ENCODE measurements at regions not wholly inside any gene's neighbourhood (a gene's known extent, or its start where the extent isn't known, plus 50 kb on each side); places are given as distances from the start of the nearest gene placed in this dataset.
"Not testable (repeated sequence)": the region's sequence is repeated elsewhere in the genome, so short reads cannot be mapped to it uniquely, and the experiment has no call there.

DNA sequence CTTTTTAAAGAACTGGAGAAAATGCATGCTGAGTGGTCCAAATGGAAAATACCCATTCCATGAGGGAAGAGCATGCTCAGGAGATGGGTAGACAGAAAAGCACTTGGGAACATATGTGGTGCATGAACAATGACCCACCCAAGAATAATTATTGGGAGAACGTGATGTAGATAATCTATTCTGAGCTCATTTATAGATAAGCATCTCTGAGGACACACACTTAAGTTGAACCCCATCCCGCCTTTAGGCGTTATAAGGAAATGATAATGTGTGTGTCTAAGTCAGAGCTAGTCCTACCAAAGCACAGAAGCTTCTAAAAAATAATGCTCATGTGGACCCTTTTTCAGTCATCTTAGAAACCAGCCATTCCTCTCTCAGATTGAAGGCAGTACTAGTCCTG lies 189.9 kb downstream of the KTN1 start:
- no peak for DNase-seq

DNA sequence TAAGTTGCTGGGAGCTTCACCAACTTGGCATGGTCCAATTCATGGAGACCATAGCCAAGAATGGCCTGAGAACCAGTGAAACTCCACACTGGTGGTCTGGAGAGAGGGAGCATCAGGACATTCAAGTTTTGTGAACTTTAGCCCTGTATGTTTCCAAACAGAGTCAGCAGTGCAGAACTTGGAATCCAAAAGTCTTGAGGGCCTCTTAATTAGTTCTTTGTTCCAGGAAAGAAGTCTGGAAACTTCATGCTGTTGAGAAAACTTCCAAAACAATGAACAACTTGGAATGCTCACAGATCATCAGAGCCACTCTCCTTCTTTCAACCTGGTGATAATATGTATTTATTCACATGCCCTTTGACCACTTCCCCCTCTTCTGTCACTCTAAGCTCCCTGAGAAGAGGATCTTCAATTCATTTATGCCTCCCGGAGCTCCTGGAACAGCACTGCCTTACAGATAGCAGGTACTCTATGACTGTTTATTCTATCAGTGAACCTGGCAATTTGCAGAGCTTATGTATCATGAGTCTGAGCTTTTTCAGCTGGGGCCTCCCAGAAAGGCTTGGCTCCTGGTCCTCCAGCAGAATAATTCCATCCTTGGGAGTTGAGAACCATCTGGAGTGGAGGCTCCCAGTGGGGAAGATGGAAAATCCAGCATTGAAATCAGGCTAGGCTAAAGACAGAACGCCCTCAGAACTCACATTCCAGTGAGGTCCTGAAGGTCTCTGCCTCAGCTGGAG lies 191.4 kb downstream of the KTN1 start:
- DNase-seq = no peak

DNA sequence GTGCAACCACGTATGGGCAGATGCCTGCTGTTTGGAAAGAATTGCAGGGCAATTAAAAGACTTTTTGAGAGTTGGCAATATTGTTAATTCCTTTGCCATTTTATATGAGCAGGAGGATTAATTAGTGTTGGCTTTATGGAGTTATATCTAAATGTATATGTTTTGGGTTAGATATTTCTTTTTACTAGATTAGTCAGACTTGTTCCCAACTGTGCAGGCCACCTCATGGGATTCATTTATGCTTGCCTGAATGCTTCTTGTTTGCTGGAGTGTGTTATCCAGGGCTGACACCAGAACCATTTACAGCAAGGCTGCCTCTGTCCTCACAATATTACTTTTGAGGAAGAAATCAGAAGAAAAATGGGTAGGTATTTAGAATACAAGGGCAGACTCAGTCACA lies 192.5 kb downstream of the KTN1 start:
- no peak for DNase-seq

DNA sequence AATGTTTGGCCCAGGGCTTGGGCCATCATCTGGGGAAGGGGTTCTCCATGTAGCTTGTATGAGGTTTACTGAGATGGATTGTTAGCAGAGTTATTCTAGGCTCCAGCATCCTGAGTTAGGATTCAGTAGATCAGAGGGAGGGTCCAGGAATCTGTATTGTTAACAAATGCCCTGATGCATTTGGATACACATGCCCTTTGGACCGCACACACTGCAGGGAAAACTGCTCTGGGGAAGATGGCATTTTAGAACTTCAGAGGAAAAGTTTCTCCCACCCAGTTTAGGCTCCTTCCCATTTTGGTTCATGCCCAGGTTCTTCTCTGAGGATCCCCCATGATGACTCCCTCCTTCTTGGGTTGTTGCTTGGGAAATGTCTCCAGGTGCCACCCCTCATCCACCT lies 193.3 kb downstream of the KTN1 start:
- DNase-seq = no peak

DNA sequence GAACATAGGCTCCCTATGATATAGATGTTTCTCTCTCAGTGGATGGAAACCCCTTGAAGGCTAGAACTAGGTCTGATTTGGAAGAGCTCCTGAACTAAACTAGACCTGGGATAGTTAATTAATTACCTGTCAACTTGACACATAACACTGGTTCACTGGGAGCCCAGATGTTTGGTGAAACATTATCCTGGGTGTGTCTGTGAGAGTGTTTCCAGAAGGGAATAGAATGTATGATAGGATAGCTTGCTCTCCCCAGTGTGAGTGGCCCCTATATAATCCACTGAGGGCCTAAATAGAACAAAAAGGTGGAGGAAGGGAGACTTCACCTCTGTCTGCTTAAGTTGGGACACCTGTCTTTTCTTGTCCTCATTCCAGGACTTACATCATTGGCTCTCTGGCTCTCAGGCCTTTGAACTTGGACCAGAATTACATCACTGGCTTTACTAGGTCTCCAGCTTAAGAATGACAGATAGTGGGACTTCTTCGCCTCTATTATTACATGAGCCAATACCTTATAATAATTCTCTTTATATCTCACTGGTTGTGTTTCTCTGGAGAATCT lies 194.1 kb downstream of the KTN1 start:
- DNase-seq = no peak

DNA sequence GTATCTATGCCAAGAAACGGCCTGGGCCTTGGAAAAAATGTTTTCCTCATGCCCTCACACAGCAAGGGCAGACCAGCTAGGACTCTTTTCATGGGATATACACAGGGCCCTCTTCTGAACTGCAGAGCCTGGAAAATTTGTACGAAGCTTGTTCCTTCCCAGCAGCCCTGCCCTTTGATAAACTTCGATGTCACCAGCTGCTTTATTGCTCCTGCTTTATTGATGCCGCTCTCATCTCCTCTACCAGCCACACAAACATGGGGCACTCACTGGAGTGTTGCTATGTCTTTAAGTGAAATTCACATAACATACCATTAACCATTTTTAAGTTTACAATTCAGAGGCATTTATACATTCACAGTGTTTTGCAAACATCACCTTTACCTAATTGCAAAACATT lies 197.9 kb downstream of the KTN1 start:
- DNase-seq = no peak

DNA sequence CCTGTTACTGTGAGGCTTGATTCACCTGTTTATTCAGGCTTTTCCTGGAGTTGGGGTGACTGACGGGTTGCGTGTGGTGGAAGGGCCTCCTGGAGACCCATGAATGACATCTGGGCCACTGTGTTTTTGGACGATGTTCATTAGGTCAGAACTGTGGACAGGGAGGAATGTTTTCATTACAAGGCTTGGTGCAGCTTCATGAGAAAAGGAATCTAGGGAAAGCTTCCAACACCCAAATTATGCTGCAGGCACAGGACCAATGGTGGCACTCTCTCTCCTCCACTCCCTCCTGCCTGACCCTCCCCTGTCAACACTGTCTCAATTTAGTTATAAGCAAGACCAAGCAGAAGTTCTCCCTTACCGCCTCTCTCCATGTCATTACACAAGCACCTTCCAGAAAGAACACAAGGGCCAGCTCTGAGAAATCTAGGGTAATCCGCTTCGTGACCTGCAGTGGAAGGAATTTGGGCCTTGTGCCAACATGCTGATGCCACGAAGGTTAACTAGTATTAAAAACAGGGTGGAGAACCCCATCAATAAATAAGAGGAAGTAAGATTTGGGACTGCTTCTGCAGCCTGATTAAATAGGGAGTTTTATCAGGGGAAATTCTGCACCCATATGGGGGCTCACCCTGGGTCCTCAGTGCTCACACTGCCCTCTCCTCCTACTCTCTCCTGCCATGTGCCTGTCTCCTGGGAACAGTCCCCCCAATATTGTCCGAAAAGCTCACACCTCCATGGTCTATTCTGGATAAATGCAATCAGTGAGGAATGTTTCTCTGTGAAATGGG lies 200.3 kb downstream of the KTN1 start:
- peak; percentile 27 for DNase-seq

DNA sequence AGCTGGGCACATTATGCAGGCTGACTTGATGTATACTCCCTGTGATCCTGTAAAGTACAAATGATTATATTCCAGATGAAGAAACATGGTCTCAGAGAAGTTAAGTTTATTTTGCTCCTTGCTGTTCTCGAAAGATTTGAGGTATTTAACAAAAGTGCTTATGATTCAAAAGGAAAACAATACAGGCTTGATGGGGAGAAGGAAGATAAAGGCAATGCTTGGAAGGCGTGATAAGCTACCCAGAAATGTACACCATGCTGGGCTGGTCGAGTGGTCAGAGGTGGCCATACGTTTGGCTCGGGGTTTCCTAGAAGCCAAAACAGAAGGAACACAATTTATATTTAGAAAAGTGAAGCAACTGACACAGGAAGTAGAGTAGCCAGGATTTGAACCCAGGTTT lies 201.0 kb downstream of the KTN1 start:
- no peak for DNase-seq

DNA sequence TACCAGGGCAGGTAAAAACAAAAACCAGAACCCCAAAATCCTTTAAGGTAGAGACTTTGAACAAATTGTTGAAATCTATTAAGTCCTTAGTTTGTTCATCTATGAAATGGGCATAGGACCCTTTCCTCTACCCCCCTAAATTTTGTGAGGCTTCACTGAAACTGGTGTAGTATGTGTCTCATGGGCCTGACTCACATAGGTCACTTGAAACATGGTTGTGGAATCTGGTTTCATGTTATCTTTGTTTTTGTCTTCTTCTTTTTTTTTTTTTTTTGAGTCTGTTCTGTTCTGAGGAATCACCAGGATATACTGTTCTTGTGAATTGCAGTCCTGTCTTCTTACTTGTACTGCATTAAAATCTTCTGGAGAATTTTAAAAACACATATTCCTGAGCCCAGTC lies 202.2 kb downstream of the KTN1 start:
- DNase-seq = no peak

DNA sequence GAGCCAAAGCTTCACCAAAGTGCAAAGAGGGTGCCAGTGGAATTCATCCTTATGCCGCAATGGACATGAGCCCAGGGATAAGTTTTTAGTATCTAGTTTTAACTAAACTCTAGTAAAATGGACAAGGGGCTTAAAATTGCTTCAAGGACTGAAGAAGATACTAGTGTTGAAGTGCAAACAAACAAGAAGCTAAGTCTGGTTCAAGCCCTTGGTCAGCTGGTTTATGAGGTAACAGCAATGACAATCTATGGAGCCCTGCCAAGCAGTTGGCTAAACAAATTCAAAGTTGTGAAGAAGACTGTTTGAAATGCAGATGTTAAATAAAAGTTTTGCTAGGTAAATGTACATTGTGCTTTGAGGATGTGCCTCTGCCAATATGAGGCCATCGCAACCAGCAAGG lies 209.4 kb downstream of the KTN1 start:
- no peak for DNase-seq

DNA sequence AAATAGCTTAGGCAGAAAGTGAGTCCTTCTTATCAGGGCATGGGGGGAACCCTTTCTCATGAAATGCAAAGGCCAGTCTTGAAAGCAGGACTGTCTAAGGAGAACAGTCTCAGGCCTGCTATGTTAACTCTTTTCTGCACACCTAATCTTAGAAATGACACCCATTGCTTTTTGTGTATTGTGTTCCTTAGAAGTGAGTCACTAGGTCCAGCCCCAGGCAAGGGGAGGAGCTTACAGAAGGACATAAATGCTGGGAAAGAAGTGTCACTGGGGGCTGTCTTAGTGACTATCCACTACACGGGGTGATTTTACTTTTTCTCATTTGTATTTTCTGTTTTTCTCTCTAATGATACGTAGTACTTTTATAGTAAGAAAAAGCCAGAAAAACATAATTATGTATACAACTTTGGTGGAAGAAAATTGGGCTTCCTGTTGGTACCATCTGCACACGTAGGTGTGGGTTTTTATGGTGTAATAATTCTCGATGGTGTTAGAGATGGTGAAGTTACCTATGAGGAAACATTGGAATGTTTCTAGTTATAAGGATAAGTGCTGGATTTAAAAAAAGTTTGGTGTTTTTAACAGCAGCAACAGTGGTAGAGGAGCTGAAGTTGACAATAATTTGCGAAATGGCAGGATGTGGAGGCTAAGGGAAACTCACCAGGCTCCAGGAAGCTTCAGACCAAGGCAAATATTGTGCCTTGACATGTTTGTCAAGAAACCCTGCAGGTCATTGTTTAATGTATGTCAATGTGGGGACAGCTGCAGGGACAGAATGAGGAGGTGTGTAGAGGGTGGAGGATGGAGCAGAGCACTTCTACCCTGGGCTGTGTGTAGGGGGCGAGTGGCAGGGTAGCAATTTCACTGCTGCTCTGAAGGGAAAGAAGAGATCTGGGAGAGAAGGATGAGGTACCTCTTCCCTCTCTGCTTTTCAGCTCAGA lies 214.9 kb downstream of the KTN1 start:
- DNase-seq = no peak

DNA sequence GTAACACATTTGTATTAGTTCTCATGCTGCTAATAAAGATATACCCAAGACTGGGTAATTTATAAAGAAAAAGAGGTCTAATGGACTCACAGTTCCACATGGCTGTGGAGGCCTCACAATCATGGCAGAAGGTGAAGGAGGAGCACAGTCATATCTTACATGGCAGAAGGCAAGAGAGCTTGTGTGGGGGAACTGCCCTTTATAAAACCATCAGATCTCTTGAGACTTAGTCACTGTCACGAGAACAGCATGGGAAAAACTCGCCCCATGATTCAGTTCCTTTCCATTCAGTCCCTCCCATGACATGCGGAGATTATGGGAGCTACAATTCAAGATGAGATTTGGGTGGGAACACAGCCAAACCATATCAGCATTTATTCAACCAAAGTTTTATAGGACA lies 216.5 kb downstream of the KTN1 start:
- not testable (repeated sequence) for DNase-seq

DNA sequence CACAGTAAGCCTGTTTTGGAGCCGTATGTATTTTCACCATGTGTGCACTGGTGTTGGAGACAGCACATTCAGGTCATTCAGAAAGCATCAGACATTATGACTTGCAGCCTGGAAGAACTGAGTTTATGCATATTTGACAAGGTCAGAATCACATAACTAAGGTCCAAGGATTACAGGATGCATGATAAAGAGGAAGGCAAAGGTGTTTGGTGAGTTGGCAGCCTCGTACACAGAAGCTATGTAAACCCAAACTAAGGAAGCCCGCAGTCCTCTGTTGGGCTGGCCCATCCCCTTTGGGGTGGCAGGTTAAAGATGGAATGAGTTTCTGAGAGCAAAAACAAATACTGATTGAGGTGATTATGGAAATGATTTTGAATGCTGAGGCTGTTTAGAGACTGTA lies 218.4 kb downstream of the KTN1 start:
- no peak for DNase-seq

DNA sequence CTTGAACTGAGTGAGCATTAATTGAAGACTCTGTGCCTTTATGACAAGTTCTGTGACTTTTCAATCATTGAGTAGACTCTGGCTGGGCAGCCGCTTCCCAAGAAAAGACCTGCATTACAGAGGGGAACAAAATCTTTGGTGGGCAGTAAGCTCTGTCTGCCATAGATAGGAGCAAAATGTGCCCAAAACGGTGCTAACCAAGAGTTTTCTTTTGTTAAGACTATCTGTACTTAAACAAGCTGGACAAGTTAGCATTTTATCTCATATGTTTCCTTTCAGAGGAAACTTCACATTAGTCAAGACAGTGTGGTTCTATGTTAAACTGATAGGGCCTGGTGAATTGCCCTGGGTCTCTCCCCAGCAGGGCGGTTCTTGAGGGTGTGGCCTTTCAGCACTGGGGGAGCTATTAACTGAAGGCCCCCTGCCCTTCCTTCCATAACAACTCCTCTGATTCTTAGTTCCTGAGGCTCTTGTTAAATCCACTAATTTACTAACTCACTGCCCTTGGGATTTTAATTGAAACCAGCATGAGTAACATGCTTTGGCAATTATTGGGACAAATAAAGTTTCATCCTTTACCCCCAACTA lies 219.6 kb downstream of the KTN1 start:
- no peak for DNase-seq

DNA sequence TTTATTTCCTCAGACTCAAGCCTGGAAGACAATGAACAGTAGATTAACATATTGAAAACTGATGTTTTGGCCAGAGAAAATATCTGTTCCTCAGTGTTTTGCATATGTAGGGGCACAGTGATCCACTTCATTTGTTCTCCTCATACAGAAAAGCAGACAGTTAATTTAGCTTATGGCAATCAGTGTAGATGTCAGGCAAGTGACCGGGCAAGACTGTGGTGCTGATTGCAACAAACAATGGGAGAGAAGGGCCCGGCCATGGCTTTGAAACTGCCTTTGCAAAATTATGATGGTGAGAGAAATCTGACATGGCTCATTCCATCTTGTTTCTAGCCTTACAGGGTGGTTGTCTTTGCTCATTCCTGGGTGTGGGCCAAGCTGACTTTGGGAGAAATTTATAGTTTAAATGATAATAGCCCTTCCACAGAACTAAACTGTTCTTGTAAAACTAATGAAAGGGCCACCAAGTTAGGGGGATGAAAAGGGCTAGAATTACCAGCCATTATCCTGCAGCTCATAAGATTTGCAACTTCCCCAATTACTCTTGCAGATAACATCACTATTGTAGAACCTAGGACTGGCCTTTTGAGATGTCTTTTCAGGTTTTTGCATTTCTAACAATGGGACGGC lies 220.3 kb downstream of the KTN1 start:
- no peak for DNase-seq

DNA sequence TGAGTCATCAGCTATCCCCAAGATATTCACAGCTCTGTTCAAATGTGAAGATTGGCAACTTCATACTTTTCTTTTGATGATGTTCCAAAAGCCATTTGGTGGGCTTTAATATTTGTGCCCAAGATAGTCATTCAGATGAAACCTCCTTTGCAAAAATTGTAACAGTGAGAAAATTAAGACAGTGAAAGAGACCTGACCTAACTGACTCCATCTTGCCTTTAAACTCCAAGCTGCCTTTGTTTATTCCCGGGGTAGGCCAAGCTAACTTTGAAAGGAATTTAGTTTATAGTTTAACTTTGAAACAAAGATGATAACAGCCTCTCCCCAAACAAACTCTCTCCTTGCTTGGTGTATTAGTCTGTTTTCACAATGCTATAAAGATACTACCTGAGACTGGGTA lies 221.1 kb downstream of the KTN1 start:
- no peak for DNase-seq

DNA sequence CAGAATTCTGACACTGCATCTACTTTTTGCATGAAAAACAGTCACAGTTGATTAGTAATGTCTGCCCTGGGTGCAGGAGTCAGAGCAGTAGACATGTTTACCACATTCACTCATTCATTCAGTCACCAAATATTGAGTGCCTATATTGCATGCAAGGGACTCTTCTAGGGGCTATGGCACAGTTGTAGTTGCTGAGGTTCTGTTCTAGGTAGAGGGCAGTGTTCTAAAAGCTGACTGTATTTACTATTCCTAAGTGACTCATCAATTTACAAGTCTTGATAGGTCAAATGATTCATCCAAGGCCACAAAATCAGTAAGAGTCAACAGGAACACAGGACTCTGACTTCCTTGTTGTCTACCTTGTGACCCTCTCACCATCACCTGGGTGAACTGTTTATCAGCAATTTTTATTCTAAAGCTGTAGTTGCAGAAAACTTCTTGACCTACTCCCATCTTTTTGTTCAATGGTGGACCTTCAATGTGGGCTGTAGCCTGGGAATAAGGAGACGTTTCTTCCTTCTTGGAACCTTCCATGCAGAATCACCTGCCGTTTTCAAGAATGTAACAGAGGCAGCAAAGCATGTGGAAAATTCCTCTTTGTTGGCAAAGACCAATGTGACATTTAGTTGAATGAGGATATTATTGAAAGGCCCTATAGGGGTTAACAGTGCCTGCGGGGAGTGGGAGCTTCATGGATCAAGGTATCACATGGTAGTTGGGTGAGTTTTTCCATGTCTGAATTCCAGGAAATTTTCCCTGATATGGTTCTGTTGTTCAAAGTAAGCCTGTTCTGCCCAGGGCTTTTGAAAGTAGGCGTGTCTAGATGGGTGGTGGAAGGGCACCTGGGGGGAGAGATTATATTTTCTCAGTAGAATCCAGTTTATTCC lies 223.2 kb downstream of the KTN1 start:
- DNase-seq = no peak

DNA sequence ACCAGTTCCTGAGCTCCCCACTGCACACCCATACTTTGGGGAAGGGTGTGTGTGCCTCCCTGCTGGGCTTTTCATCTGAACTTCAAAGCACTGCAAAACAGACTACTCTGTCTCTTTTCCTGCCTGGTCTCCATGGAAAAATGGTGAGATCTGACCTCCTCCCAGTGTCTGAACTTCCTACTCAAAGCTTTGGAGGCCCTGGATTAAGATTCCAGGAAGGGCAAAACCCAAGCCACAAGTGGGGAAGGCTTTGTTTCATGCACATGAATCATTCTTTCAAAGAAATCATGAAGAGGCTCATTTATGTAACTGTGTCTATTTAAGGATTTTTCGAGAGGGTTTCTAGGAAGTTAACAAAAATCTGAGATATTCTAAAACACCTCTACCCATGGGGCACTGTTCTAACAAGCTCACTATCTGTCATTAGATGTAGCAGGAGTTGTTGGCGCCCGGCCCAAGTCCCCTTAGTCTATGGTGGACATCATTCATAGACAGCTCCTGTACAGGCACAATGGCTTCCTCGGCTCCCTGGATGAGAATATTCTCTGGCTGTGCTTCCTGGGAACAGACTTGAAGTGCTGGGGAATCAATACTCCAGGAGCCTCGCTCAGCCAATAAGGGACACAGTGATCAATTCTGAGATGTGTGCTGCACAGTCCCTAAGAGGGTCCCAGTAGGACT lies 224.0 kb downstream of the KTN1 start:
- no peak for DNase-seq

DNA sequence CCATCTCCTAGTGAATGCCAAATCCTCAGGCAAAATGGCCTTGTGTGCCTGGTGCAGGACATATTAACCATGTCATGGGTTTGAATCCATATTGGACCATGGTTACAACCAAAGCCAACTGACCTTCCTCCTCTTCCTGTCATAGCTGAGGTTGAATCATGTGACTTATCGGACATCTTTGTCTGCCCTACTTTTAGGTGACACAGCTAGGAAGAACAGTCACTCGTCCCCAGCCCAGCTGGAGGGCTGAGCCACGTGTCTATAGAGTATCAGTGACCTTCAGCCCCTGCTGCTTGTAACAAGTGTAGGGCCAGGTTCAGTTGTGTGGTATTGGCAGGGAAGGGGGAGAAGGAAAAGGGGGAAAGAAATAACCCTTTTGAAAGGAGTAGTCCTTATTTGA lies 225.2 kb downstream of the KTN1 start:
- no peak for DNase-seq

DNA sequence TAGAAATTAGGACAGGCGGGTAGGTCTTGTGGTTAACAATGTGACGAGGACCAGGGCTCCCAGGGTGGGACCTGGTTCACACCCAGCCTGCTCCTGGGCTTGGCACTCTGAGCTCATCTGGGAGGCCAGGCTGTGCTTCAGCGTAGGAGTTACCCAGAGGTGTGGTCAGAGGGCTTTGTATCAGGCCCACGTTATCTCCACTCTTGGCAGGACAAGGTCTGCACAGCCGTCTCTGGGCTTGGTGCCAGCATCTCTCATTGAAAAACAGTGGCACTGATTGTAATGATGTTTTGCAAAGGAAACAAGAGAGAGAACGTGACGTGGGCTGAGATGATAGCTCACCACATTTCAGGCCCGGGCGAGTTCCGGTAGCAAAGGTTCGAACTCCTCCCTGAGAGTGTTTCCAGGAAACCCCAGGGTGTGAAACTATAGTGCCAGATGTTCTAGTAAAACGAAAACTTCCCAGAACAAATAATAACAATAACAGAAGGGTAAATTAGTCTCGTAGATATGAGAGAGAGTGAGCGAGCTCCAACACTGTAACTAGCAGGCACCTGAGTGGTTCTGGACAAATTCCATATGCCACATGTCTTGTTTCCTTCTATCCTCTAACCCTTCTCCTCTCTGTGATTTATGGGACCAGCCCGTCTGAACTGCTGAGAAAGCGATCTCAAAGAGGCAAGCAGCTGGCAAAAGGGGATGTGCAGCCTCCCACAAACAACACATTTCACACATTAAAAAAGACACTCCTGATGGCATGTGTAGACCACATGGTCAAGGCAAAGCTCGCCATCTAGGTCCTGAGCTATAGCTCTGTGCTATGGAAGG lies 227.3 kb downstream of the KTN1 start:
- peak; percentile 80 for DNase-seq
